ENCODE measurements at regions not wholly inside any gene's neighbourhood (a gene's known extent, or its start where the extent isn't known, plus 50 kb on each side); places are given as distances from the start of the nearest gene placed in this dataset.

DNA sequence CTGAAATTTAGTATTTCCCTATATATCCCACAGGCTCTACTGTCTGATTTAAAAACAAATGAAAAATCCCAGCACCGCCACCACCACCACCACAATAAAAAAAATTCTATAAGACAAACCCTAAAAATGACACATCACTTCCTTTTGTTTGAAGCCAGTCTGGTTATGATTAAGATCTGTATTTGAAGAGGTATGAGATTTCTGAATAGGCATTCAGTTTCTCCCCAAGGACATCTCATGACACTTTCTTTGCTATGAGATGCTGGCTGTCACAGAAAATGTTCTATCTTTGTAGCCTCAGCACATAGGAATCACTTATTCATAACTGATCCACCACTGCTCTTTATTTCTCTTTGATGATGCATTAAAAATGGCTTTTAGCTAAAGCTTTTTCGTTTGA, 1071.0 kb downstream of the SLC6A15 start:
- Histone ChIP-seq H4K20me1 (ENCODE audit: control insufficient read depth, insufficient read depth, low read length, poor library complexity, severe bottlenecking) (no peaks in the 10 kb centered on the region), H3K9me3 (ENCODE audit: control extremely low read depth in 1 of 3, control insufficient read depth in 2 of 3, insufficient read depth in 1 of 3, low read length in 2 of 3) (no peaks in the 10 kb centered on the region), H3K9ac (ENCODE audit: low read length) (no peak overlapping the region), H3K4me2 (replicated peaks; ENCODE audit: low read depth, low read length, poor library complexity, severe bottlenecking) (no peak overlapping the region), H3K36me3 (replicated peaks in 1 of 2; ENCODE audit: control extremely low read depth in 1 of 2, control insufficient read depth in 1 of 2, extremely low read depth in 1 of 2, insufficient read depth in 2 of 2, low read length in 1 of 2) (no peaks in the 10 kb centered on the region), H3K27me3 (replicated peaks in 1 of 4; ENCODE audit: control extremely low read depth in 1 of 4, control insufficient read depth in 3 of 4, insufficient read depth in 4 of 4, low read length in 3 of 4) (no peaks in the 10 kb centered on the region), H3K27ac (ENCODE audit: low read length in 2 of 2) (no peak overlapping the region), H3K4me1 (ENCODE audit: control insufficient read depth in 2 of 2, insufficient read depth in 2 of 2, low read length in 2 of 2) (no peaks in the 10 kb centered on the region), H2AFZ (ENCODE audit: insufficient read depth, low read depth, low read length, poor library complexity, severe bottlenecking) (no peak overlapping the region), H3K79me2 (ENCODE audit: control insufficient read depth, insufficient read depth, low read length) (no peaks in the 10 kb centered on the region), H3K4me3 (ENCODE audit: control extremely low read depth in 1 of 5, extremely low read depth in 1 of 5, insufficient read depth in 1 of 5, low read depth in 2 of 5, low read length in 4 of 5) (no peak overlapping the region)
- ATAC-seq (ENCODE audit: low read depth) = no peak
- POLR2A ChIA-PET = no interaction called here
- no peak for DNase-seq
- no peaks in the 10 kb centered on the region for H3K4me1 Mint-ChIP-seq
- H3K9me3 Mint-ChIP-seq (ENCODE audit: insufficient read depth) = no peaks in the 10 kb centered on the region
- TF ChIP-seq EZH2 (IDR thresholded peaks at IDR 0.05; ENCODE audit: borderline replicate concordance, insufficient read depth, low read depth, low read length, poor library complexity, severe bottlenecking) = no peak
- TF ChIP-seq, protein P1, sequence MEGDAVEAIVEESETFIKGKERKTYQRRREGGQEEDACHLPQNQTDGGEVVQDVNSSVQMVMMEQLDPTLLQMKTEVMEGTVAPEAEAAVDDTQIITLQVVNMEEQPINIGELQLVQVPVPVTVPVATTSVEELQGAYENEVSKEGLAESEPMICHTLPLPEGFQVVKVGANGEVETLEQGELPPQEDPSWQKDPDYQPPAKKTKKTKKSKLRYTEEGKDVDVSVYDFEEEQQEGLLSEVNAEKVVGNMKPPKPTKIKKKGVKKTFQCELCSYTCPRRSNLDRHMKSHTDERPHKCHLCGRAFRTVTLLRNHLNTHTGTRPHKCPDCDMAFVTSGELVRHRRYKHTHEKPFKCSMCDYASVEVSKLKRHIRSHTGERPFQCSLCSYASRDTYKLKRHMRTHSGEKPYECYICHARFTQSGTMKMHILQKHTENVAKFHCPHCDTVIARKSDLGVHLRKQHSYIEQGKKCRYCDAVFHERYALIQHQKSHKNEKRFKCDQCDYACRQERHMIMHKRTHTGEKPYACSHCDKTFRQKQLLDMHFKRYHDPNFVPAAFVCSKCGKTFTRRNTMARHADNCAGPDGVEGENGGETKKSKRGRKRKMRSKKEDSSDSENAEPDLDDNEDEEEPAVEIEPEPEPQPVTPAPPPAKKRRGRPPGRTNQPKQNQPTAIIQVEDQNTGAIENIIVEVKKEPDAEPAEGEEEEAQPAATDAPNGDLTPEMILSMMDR (IDR thresholded peaks at IDR 0.05) = no peak
- intact Hi-C loops (cut with micrococcal nuclease) = no loop called here
- no CpG with 5 or more reads among the region's 2 CpGs for WGBS (ENCODE audit: insufficient coverage)
- no peak overlapping the region for H3K4me3 Mint-ChIP-seq
- H3K27ac Mint-ChIP-seq = no peak overlapping the region
- H3K27me3 Mint-ChIP-seq = no peaks in the 10 kb centered on the region
- CTCF ChIA-PET = no interaction called here

DNA sequence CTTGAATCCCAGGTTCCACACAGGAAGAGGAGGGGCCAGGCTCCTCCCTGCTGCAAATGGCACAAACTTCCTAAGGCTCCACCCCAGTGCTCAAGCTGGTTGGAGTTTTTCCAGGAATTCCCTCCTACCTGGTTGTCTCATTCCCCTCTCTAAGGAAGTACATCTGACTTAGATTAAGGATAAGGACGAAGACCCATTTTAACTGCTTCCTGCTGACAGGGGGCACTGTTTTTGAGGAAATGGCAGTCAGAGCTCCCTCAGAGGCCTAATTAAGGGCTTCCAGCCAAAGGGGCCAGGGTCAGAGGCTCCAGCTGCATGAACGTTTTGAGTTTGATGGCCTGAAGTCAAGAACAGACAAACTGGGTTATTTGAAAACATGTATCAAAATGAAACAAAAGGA, 1084.7 kb downstream of the SLC6A15 start:
- POLR2A ChIA-PET = no interaction called here
- H3K4me1 Mint-ChIP-seq = no peaks in the 10 kb centered on the region

More for the DNA sequence above, 1084.7 kb downstream of the SLC6A15 start:
- Histone ChIP-seq H2AFZ (ENCODE audit: insufficient read depth, low read depth, low read length, poor library complexity, severe bottlenecking) (no peak overlapping the region), H3K79me2 (ENCODE audit: control insufficient read depth, insufficient read depth, low read length) (no peaks in the 10 kb centered on the region), H3K9ac (ENCODE audit: low read length) (no peak overlapping the region), H3K4me2 (replicated peaks; ENCODE audit: low read depth, low read length, poor library complexity, severe bottlenecking) (no peak overlapping the region), H3K9me3 (ENCODE audit: control extremely low read depth in 1 of 3, control insufficient read depth in 2 of 3, insufficient read depth in 1 of 3, low read length in 2 of 3) (peaks cover 0 to 4% (median 0%) of the 10 kb centered on the region in 3 donors), H3K36me3 (replicated peaks in 1 of 2; ENCODE audit: control extremely low read depth in 1 of 2, control insufficient read depth in 1 of 2, extremely low read depth in 1 of 2, insufficient read depth in 2 of 2, low read length in 1 of 2) (no peaks in the 10 kb centered on the region), H3K4me1 (ENCODE audit: control insufficient read depth in 2 of 2, insufficient read depth in 2 of 2, low read length in 2 of 2) (no peaks in the 10 kb centered on the region), H3K27me3 (replicated peaks in 1 of 4; ENCODE audit: control extremely low read depth in 1 of 4, control insufficient read depth in 3 of 4, insufficient read depth in 4 of 4, low read length in 3 of 4) (no peaks in the 10 kb centered on the region), H4K20me1 (ENCODE audit: control insufficient read depth, insufficient read depth, low read length, poor library complexity, severe bottlenecking) (no peaks in the 10 kb centered on the region), H3K27ac (ENCODE audit: low read length in 2 of 2) (no peak overlapping the region), H3K4me3 (ENCODE audit: control extremely low read depth in 1 of 5, extremely low read depth in 1 of 5, insufficient read depth in 1 of 5, low read depth in 2 of 5, low read length in 4 of 5) (no peak overlapping the region)
- WGBS (ENCODE audit: insufficient coverage) = 35% methylated on average over 2 of the region's 2 CpGs
- no peak overlapping the region for H3K27ac Mint-ChIP-seq
- H3K27me3 Mint-ChIP-seq = no peaks in the 10 kb centered on the region
- intact Hi-C loops (cut with micrococcal nuclease) = no loop called here
- H3K4me3 Mint-ChIP-seq = no peak overlapping the region
- CTCF ChIA-PET = no interaction called here
- TF ChIP-seq, protein P1 (IDR thresholded peaks at IDR 0.05) = no peak
- no peak for TF ChIP-seq EZH2 (IDR thresholded peaks at IDR 0.05; ENCODE audit: borderline replicate concordance, insufficient read depth, low read depth, low read length, poor library complexity, severe bottlenecking)
- no peaks in the 10 kb centered on the region for H3K9me3 Mint-ChIP-seq (ENCODE audit: insufficient read depth)
- no peak for DNase-seq
- ATAC-seq (ENCODE audit: low read depth) = no peak

Data from B cell (primary cell).